Stimulated activated effector memory CD8-positive, alpha-beta T cell treated with anti-CD3 and anti-CD28 coated beads, Interleukin-12 subunit alpha, Interleukin-12 subunit beta, amount 100 ng/mL, for 72 hours (primary cell): ENCODE measurements at regions not wholly inside any gene's neighbourhood (a gene's known extent, or its start where the extent isn't known, plus 50 kb on each side); places are given as distances from the start of the nearest gene placed in this dataset.
A peak's percentile ranks its signal among the peaks of the same experiment; 100 is the strongest.

Experiments used
- ATAC-seq: fragments of 150-1000 bp; cut with Tn5 transposase; 2 replicates; pipeline ENCODE4 v1.10.0; 2021
- DNase-seq, 2 donors: peaks; one replicate each; pipeline ENCODE4 v3.0.0; 2021 to 2022; ENCODE audit warnings: low spot score in 2 of 2
- H3K27ac Mint-ChIP-seq: one replicate; pipeline ENCODE4 v1.8.0; 2022; ENCODE audit warnings: mild to moderate bottlenecking, mixed read lengths
- H3K36me3 Mint-ChIP-seq: one replicate; pipeline ENCODE4 v1.8.0; 2022; ENCODE audit warnings: mild to moderate bottlenecking, mixed read lengths
- H3K4me1 Mint-ChIP-seq: one replicate; pipeline ENCODE4 v1.8.0; 2022; ENCODE audit warnings: mixed read lengths
- H3K4me3 Mint-ChIP-seq: one replicate; pipeline ENCODE4 v1.8.0; 2022; ENCODE audit warnings: mild to moderate bottlenecking, mixed read lengths
- H3K9me3 Mint-ChIP-seq: one replicate; pipeline ENCODE4 v1.8.0; 2022; ENCODE audit warnings: mixed read lengths

DNA sequence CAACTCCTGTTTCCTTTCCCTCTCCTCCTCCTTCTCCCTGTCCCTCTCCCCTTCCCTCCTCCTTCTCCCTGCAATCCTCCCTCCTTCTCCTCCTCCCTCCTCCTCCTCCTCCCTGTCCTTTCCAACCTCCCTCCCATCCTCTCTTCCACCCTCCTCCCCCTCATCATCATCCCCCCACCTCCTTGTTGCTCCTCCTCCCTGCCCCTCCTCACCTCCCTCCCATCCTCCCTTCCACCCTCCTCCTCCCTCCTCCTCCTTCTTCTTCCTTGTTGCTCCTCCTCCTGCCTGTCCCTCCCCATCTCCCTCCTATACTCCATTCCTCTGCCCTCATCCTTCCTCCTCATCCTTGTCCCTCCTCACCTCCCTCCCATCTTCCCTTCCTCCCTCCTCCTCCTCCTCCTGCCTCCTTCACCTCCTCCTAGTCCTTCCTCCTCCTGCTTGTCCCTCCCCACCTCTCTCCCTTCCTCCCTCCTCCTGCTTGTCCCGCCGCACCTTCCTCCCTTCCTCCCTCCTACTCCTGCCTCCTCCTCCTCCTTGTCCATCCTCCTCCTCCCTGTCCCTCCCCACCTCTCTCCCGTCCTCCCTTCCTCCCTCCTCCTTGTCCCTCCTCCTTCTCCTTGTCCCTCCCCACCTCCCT is 222.5 kb downstream of the IRF8 start:
- DNase-seq (no peak), ATAC-seq (no peak)
- H3K4me1 Mint-ChIP-seq, result no peaks in the 10 kb centered on the region
- H3K27ac Mint-ChIP-seq, result no peak overlapping the region
- H3K36me3 Mint-ChIP-seq, result no peaks in the 10 kb centered on the region
- H3K4me3 Mint-ChIP-seq, result no peak overlapping the region
- H3K9me3 Mint-ChIP-seq, result no peaks in the 10 kb centered on the region

- H3K4me3 Mint-ChIP-seq, result no peak overlapping the region
- DNase-seq, result no peak
- no peaks in the 10 kb centered on the region for H3K4me1 Mint-ChIP-seq
- no peak overlapping the region for H3K27ac Mint-ChIP-seq
- H3K36me3 Mint-ChIP-seq, result no peaks in the 10 kb centered on the region
- peak; percentile 15 for ATAC-seq
- no peaks in the 10 kb centered on the region for H3K9me3 Mint-ChIP-seq
Measured at GRCh38 chr16:86122681-86123342, 223.8 kb downstream of the IRF8 start.

- H3K4me1 Mint-ChIP-seq, result no peaks in the 10 kb centered on the region
- no peak overlapping the region for H3K4me3 Mint-ChIP-seq
- DNase-seq (no peak), ATAC-seq (no peak)
- H3K36me3 Mint-ChIP-seq, result no peaks in the 10 kb centered on the region
- no peak overlapping the region for H3K27ac Mint-ChIP-seq
- H3K9me3 Mint-ChIP-seq, result no peaks in the 10 kb centered on the region
Measured at GRCh38 chr16:86124321-86124720, 225.4 kb downstream of the IRF8 start.

- DNase-seq (no peak), ATAC-seq (no peak)
- Mint-ChIP-seq H3K9me3 (no peaks in the 10 kb centered on the region), H3K4me3 (no peak overlapping the region), H3K27ac (no peak overlapping the region), H3K36me3 (no peaks in the 10 kb centered on the region), H3K4me1 (no peaks in the 10 kb centered on the region)
Measured at GRCh38 chr16:86126891-86127290, 227.9 kb downstream of the IRF8 start.

- no peak for DNase-seq
- no peak for ATAC-seq
- Mint-ChIP-seq H3K9me3 (no peaks in the 10 kb centered on the region), H3K36me3 (no peaks in the 10 kb centered on the region), H3K27ac (no peak overlapping the region), H3K4me3 (no peak overlapping the region), H3K4me1 (no peaks in the 10 kb centered on the region)
Measured at GRCh38 chr16:86127366-86127765, 228.4 kb downstream of the IRF8 start.

DNA sequence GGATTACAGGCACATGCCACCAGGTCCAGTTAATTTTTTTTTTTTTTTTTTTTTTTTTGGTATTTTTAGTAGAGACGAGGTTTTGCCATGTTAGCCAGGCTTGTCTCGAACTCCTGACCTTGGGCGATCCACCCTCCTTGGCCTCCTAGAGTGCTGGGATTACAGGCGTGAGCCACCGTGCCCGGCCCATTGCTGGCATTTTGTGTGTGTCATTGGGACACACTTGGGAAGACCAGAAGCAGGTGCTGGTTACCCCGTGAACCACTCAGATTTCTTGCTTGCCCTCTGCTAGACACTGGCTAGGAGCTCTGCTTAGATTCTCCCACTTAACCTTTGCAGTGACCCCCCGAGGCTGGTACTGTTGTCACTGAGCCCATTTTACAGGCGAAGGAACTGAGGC is 229.3 kb downstream of the IRF8 start:
- Mint-ChIP-seq H3K9me3 (no peaks in the 10 kb centered on the region), H3K36me3 (no peaks in the 10 kb centered on the region), H3K4me3 (no peak overlapping the region), H3K4me1 (no peaks in the 10 kb centered on the region), H3K27ac (no peak overlapping the region)
- DNase-seq (no peak), ATAC-seq (no peak)

DNA sequence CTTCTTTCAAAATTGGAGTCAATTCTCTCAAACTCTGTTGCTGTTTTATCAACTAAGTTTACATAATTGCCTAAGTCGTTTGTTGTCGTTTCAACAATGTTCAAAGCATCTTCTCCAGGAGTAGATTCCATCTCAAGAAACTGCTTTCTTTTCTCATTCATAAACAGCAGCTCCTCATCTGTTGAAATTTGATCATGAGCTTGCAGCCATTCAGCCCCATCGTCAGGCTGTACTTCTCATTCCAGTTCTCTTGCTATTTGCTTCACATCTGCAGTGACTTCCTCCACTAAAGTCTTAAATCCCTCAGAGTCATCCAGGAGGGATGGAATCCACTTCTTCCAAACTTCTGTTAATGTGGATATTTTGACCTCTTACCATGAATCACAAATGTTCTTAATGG is 230.6 kb downstream of the IRF8 start:
- Mint-ChIP-seq H3K9me3 (no peaks in the 10 kb centered on the region), H3K36me3 (no peaks in the 10 kb centered on the region), H3K27ac (no peak overlapping the region), H3K4me1 (no peaks in the 10 kb centered on the region), H3K4me3 (no peak overlapping the region)
- DNase-seq, result no peak
- ATAC-seq, result no peak

DNA sequence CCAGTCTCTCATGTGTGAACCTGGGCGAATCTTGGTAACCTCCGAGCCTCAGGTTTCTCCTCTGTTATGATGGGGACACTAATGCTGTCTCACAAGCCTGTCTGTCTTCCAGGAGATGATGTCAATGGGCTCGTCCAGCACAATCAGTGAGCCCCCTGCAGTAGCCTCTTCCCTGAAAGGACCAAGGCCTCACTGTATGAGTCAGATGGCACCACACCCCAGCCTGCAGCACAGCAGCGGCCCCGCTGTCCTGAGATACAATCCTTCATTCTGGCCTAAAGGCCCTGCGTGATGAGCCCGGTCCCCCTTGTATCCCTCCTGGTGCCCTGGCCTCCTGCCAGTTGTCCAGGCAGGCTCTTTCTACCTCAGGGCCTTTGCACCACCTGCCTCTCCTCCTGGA is 234.4 kb downstream of the IRF8 start:
- ATAC-seq (no peak), DNase-seq (no peak)
- H3K36me3 Mint-ChIP-seq, result no peaks in the 10 kb centered on the region
- H3K9me3 Mint-ChIP-seq, result no peaks in the 10 kb centered on the region
- H3K27ac Mint-ChIP-seq, result no peak overlapping the region
- no peak overlapping the region for H3K4me3 Mint-ChIP-seq
- H3K4me1 Mint-ChIP-seq, result no peaks in the 10 kb centered on the region

GRCh38 chr16:86133847-86134375 is 234.9 kb downstream of the IRF8 start:
- H3K27ac Mint-ChIP-seq, result no peak overlapping the region
- H3K4me3 Mint-ChIP-seq, result no peak overlapping the region
- H3K36me3 Mint-ChIP-seq, result no peaks in the 10 kb centered on the region
- H3K9me3 Mint-ChIP-seq, result no peaks in the 10 kb centered on the region
- no peak for DNase-seq
- no peak for ATAC-seq
- no peaks in the 10 kb centered on the region for H3K4me1 Mint-ChIP-seq

- Mint-ChIP-seq H3K4me1 (no peaks in the 10 kb centered on the region), H3K27ac (no peak overlapping the region), H3K4me3 (no peak overlapping the region), H3K36me3 (no peaks in the 10 kb centered on the region), H3K9me3 (no peaks in the 10 kb centered on the region)
- DNase-seq (no peak), ATAC-seq (peak; percentile 4)
Measured at GRCh38 chr16:86134802-86135461, 236.0 kb downstream of the IRF8 start.

DNA sequence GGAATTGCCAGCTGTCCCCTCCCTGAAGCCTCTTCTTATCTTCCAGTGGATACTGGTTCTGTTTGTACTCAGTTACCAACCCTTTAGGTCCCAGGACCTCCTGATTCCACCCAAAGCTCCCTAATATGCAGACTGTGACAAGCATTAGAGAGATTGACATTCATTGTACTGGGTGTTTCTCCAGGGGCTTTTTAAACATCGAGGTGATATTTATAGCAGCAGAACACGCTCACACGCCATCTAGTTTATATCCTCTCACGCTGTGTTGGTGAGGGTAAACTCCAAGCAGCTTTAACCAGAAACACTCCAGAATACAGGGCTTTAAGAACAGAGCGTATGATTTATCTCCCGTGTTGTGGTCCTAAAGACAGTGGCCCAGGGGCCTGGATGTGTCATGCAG is 238.4 kb downstream of the IRF8 start:
- Mint-ChIP-seq H3K27ac (no peak overlapping the region), H3K9me3 (no peaks in the 10 kb centered on the region), H3K4me3 (no peak overlapping the region), H3K4me1 (no peaks in the 10 kb centered on the region), H3K36me3 (no peaks in the 10 kb centered on the region)
- DNase-seq (no peak), ATAC-seq (no peak)

DNA sequence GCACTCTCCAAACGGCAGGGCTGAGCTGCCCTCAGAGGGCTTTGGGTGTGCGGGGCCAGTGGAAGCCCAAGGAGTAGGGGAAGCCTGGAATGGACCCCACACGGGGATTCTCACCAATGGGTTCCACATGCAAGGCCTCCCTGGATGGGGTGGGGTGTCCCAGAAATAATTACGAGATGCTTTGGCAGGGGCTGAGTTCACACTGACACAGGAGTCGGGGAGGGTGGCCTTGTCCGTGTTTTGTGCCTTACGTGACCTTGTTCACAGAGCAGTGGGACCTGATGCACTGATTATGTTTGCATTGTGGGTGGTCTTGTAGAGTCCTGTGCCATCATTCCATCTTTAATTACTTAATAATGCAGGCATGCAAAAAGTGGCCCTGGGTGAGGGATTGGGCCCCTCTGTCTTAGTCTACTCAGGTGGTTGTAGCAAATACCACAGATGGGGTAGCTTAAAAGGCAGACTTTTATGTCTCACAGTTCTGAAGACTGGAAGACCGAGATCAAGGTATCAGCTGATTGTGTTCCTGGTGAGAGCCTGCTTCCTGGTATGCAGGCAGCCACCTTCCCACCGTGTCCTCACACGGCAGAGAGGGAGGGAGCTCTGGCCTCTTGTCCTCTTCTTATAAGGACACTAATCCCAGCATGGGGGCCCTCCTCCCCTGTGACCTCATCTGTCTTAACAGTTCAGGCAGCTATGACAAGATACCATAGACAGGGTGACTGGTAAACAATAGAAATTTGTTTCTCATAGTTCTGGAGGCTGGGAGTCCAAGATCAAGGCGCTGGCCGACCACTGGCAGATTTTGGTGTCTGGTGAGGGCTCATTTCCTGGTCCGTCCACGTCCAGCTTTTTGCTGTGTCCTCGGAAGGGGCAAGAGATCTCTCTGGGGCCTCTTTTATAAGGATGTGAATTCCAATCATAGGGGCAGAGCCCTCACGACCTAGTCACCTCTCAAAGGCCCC is 239.4 kb downstream of the IRF8 start:
- no peak overlapping the region for H3K4me3 Mint-ChIP-seq
- no peaks in the 10 kb centered on the region for H3K4me1 Mint-ChIP-seq
- H3K27ac Mint-ChIP-seq, result no peak overlapping the region
- H3K36me3 Mint-ChIP-seq, result no peaks in the 10 kb centered on the region
- no peaks in the 10 kb centered on the region for H3K9me3 Mint-ChIP-seq
- DNase-seq (no peak), ATAC-seq (no peak)

DNA sequence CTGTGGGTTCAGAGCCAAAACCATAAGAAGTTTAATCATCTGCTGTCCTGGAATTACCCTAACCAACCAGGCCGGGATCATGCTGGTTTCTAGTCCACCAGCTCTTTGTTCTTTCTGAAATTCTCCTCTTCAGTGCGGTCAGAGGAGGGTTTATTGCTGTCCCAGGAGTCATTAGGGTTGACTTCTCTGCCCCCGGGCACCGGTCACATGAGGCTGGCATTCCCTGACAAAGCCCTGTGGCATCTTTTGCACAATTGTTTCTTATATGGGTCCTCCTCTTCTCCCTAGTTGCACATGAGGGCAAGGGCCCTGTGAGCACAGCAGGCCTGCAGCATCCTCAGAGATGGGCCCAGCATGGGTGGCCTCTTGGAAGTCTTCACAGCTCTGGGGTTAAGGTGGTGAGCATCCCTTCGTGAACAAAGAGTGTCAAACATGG is 243.9 kb downstream of the IRF8 start:
- Mint-ChIP-seq H3K4me3 (no peak overlapping the region), H3K27ac (no peak overlapping the region), H3K9me3 (no peaks in the 10 kb centered on the region), H3K36me3 (no peaks in the 10 kb centered on the region), H3K4me1 (no peaks in the 10 kb centered on the region)
- ATAC-seq, result peak; percentile 31
- no peak for DNase-seq

DNA sequence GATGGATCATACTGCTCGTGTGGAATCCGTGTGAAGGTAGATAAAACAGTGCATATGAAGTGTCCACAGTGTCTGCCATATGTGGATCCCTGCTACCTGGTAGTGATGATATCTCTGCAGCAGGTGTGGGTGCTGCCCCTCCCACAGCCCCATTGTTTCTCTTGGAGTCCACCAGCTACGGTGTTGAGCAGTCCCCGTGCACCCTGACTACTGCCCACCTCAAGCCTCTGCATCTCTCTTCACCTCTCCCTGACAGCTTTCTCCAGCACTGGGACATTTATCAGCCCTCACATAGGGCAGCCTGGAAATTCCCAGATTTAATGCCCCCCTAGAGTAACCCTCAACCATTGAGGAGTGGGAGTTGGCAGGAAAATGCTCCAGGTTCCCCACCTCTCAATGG is 244.7 kb downstream of the IRF8 start:
- H3K9me3 Mint-ChIP-seq, result no peaks in the 10 kb centered on the region
- H3K27ac Mint-ChIP-seq, result no peak overlapping the region
- ATAC-seq, result peak; percentile 38
- H3K4me1 Mint-ChIP-seq, result no peaks in the 10 kb centered on the region
- DNase-seq, result no peak
- no peak overlapping the region for H3K4me3 Mint-ChIP-seq
- no peaks in the 10 kb centered on the region for H3K36me3 Mint-ChIP-seq

- DNase-seq, result no peak
- H3K4me3 Mint-ChIP-seq, result no peak overlapping the region
- no peaks in the 10 kb centered on the region for H3K9me3 Mint-ChIP-seq
Measured at GRCh38 chr16:86145669-86146068, 246.7 kb downstream of the IRF8 start.

More at GRCh38 chr16:86145669-86146068, 246.7 kb downstream of the IRF8 start:
- Mint-ChIP-seq H3K27ac (no peak overlapping the region), H3K4me1 (no peaks in the 10 kb centered on the region), H3K36me3 (no peaks in the 10 kb centered on the region)
- no peak for ATAC-seq
